Stimulated activated CD8-positive, alpha-beta memory T cell treated with anti-CD3 and anti-CD28 coated beads, Interleukin-15, amount 100 ng/mL, for 48 hours (primary cell): ENCODE measurements at regions not wholly inside any gene's neighbourhood (a gene's known extent, or its start where the extent isn't known, plus 50 kb on each side); places are given as distances from the start of the nearest gene placed in this dataset.

Experiments
- DNase-seq, 2 donors: peaks; one replicate each; pipeline ENCODE4 v3.0.0-alpha.2; 2020; ENCODE audit warnings: low read depth in 2 of 2

DNA sequence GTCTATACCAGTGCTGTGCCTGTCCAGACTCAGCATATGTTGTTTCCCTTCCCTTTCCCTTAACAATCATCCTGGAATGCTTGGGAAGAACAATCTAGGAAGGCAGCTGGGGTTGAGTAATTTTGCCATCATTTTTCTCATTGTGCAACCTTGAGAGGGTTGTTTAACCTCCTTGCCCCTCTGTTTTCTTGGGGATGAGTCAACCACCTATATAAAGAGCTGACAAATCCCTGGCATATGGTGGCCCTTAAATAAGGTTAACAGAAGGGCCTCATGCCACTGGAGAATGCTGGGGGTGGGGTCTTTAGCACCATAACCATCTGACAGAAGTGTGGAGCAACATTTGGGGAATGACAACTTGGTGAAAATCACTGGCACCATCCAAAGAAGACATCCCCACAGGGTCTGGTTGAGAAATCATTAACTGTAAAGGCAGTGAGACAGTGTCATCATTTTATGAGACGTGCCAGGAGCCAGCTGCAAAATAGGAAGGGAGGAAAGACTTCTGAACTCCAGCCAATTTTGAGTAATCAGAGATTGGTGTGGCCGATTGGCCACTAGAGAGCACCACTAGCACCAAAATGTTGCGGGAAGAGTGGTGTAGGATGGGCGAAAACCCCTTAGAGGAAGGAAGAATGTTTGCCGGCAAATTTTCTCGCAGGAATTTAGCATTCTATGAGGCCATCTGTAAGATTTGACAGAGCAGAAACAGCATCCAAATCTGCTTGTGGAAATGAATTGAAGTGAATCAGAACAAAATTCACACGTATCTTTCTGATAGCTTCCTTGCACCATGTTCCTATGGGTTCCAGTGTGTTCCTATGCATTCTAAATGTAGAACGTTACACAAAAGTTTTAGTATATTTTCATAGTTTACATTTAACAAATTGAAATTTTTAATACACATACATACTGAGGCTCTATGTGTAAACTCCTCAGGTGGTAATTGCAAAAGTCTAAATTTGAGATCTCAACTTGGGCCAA lies 113.8 kb downstream of the MSX2 start:
- no peak for DNase-seq

GRCh38 chr5:174834081-174834480 lies 109.7 kb downstream of the MSX2 start:
- no peak for DNase-seq

- no peak for DNase-seq
Observed at GRCh38 chr5:174832811-174833210, 108.4 kb downstream of the MSX2 start.

DNA sequence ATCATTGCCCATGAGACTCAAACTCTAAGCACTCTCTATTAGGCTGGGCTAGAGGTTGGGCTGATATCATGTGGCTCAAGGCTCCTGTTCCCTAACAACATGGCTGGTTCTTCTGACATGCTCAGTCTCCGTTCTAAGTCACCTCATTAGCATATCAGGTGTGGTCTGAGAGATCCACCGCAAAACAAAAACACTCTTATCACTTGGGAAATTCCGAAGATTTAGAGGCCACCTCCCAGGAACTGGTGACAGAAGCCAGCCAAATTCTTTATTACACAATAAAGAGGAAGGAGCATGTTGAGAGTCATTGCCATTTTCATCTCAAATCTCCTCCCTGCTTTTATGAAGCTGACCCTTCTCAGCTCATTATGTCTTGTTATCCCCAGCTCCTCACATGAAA lies 107.6 kb downstream of the MSX2 start:
- no peak for DNase-seq

DNA sequence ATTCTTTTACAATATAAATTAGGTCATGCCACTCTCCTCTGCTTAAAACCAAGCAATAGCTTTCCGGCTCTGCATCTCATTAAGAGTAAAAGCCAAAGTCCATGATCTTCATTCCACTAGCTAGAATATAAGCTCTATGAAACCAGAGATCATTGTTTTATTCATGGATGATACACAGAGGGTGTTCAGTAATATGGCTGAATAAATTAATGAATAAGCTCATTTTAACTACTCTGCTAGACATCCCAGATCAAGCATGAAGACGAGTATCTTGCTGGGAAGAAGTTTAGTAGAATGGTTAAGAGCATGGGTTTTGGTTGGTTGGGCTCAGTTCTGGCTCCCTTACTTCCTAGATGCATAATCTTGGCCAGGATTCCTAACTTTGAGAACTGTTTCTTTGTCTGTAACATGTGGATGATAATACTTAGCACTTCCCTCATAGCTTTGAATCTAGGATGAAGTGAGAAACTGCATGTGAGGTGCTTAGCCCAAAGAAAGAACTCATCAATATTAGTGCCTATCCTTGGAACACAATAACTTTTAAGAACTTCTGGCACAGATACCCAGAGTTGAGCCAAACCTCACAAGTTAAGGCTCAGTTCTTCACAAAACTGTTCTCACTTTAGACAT lies 106.8 kb downstream of the MSX2 start:
- DNase-seq, result no peak

- no peak for DNase-seq
Observed at GRCh38 chr5:174829511-174829864, 105.1 kb downstream of the MSX2 start.

- no peak for DNase-seq
Observed at GRCh38 chr5:174828804-174829510, 104.6 kb downstream of the MSX2 start.

DNA sequence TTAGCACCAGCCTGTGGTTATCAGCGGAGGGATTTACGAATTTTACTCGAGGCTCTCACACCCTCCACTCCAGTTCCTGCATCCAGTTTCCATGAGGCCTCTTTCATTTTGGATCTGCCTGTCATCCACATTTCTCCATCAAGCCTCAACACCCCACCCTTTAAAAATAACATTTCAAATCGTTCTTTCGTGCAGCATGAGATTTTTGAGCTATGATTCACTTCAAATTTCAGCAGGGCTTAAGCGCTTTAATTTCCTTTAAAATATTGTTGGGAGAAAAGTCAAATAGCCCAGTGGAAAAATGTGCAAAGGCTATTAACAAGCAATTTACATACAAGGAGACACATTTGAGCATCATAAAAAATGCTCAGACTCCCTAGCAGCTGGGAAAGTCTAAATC lies 103.2 kb downstream of the MSX2 start:
- DNase-seq, result no peak

DNA sequence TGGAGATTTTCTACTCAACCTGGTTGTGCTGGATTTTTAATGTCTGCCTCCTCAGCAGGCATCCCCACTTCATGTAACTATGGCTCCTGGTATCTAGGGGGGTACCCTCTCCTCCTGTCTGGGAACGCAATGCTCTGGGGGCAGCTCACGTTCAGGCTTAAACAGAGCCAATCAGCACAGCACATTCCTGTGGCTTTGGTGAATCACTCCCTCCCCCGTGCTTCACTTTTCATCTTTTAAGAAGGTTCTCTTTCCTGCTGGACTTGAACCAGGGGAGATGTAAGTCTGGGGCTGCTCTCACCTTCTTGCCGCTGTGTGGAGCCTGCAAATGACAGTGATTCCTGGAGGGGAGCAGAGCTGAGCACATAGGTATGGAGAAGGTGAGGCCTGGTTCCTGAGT lies 101.2 kb downstream of the MSX2 start:
- no peak for DNase-seq

GRCh38 chr5:174818430-174818829 lies 94.0 kb downstream of the MSX2 start:
- no peak for DNase-seq

- DNase-seq, result no peak
Observed at GRCh38 chr5:174817610-174818009, 93.2 kb downstream of the MSX2 start.

- no peak for DNase-seq
Observed at GRCh38 chr5:174816858-174817257, 92.5 kb downstream of the MSX2 start.

DNA sequence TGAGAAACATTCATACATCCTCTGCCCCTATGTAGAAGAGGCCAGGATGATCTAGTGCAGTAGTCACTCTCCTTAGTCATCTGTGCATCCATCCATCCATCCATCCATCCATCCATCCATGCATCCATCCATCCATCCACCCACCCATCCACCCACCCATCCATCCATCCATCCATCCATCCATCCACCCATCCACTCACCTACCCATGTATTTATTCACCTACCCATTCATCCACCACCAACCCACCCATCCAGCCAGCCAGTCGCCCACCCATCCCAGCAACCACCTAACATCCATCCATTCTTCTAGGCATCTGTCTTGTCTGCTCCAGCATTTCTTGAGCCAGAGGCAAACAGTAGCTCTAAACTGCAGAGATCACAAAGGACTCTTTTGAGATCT lies 87.1 kb downstream of the MSX2 start:
- no peak for DNase-seq

DNA sequence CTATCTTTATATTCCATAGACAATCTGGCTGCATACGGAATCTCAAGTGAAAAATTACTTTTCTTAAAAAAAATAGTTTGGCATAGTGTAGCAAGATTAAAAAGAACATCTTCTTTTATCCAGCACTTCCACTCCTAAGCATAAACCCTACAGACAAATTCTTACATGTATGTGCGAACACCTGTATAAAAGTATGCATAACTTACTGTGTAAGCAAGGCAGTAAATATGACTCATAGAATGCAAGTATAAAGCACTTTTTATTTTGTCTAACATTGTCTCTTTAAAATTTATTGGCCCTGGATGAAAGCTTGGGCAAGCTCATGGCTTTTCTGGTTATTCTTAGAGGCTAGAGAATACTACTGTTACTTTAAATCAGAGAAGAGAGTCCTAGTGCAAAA lies 86.4 kb downstream of the MSX2 start:
- no peak for DNase-seq

GRCh38 chr5:174807471-174807870 lies 83.1 kb downstream of the MSX2 start:
- no peak for DNase-seq

DNA sequence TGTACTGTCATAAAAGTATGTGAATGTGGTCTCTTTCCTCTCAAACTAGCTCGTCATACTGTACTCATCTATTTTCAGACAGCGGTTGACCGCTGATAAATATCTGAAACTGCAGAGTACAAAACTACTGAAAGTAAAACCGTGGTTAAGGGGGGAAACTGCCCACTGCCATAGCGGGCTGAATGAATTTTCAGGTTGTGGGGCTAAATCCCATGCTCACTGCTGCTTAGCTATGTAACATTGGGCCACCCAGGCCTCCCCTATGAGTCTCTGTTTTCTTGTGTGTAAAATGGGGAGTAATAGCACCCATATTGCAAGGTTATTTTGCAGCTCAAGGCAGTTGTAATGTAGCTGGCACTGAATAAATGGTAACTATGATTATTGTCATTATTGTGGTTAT lies 82.3 kb downstream of the MSX2 start:
- no peak for DNase-seq

GRCh38 chr5:174801798-174802197 lies 77.4 kb downstream of the MSX2 start:
- DNase-seq, result no peak

DNA sequence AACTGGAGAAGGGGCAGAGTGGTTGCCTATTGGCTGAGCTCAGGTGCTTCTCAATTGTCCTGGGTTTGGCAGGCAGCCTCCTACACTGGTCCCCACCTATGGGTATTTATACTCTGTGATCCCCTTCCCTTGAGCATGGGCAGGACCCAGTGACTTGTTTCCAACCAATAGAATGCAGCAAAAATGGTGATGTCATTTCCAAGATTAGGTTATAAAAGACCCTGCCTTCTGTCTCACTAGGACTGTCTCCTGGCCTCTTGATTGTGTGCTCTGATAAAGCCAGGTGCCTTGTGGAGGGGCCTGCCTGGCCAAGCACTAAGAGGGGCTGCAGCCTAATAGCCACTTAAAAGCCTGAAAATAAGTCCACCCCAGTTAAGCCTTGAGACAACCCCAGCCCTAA lies 76.1 kb downstream of the MSX2 start:
- DNase-seq, result no peak

- DNase-seq, result no peak
Observed at GRCh38 chr5:174799121-174799520, 74.7 kb downstream of the MSX2 start.

DNA sequence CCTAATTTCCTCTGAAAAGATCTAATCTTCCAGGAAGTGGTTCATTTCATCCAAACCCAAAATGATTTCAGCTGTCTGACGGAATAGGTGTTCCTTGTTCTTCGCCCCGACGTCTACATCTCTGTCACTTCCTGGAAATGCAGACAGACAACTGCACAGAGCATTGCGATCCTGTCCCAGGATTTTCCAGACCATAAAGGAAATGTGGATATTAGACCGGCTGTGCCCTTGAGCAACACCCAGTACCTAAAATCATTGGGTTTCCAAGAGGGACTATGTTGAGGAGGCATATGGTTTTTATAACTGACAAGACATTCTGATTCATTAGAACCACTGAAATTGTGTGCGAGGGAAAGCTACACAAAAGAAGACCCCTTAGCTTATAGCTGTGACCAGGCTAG lies 74.2 kb downstream of the MSX2 start:
- no peak for DNase-seq

DNA sequence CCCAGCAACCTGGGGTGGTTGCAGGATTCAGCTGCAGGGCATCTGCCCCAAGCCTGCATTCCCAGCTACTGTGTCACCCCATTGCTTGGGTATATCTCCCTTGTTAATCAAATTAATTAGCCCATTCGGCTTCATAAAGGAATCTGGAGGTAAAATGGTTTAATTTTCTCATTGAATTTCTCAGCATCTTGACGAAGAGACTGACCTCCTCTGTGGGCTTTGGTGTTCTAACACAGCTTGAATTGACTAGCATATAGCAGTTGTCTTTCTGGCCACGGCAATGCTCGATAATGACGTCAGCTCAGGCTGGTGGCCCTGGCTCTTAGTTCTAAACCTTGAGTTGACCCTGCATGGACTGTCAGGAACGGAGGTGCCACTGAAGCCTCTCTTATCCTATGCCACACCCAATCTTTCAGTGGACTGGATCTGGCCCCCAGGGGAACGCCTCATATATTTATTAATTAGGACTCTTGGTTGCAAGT lies 72.4 kb downstream of the MSX2 start:
- no peak for DNase-seq

- DNase-seq, result no peak
Observed at GRCh38 chr5:174794931-174795672, 70.7 kb downstream of the MSX2 start.
